H1 (cell line): ENCODE measurements at regions not wholly inside any gene's neighbourhood (a gene's known extent, or its start where the extent isn't known, plus 50 kb on each side); places are given as distances from the start of the nearest gene placed in this dataset.

Source experiments
- CTCF ChIA-PET: fragments of 300-600 bp; sonication (Branson Sonifier 250); formaldehyde crosslinking; loops from one replicate; lab custom pipeline; 2021; ENCODE audit not compliant: partially characterized antibody; lab: Charles Lee
- POLR2A ChIA-PET: fragments of 300-600 bp; sonication (Branson Sonifier 250); formaldehyde crosslinking; loops from one replicate; lab custom pipeline; 2021; ENCODE audit warnings: inconsistent platforms; ENCODE audit not compliant: partially characterized antibody; lab: Charles Lee
- DNase-seq, 2 experiments: peaks; one replicate each; pipeline versions ENCODE4 v3.0.0 to v3.0.0-alpha.2; 2010 to 2022; ENCODE audit warnings: low spot score in 2 of 2, low read depth in 1 of 2, mixed read lengths in 1 of 2
- FAIRE-seq: peaks from 2 replicates; lab custom pipeline; 2011; peaks lifted over from hg19 to GRCh38; lab: Jason Lieb, UNC
- H2AFZ ChIP-seq: 2 replicates; pipeline ENCODE4 v1.8.1; 2012; ENCODE audit warnings: low read length, inconsistent platforms
- H2AK5ac ChIP-seq: 2 replicates; pipeline ENCODE4 v1.6.1; 2013; ENCODE audit warnings: low read depth, low read length
- H2BK120ac ChIP-seq: replicated peaks from 2 replicates; pipeline ENCODE3; 2013; ENCODE audit warnings: low read depth, low read length, inconsistent platforms
- H2BK12ac ChIP-seq: 2 replicates; pipeline ENCODE4 v1.6.1; 2013; ENCODE audit warnings: low read depth, low read length
- H2BK15ac ChIP-seq: 2 replicates; pipeline ENCODE4 v1.6.1; 2013; ENCODE audit warnings: low read length
- H2BK20ac ChIP-seq: 2 replicates; pipeline ENCODE4 v1.6.1; 2013; ENCODE audit warnings: low read length
- H2BK5ac ChIP-seq: 2 replicates; pipeline ENCODE4 v1.6.1; 2013; ENCODE audit warnings: low read depth, low read length
- H3K14ac ChIP-seq: 2 replicates; pipeline ENCODE4 v1.6.1; 2013; ENCODE audit warnings: inconsistent platforms; ENCODE audit not compliant: insufficient read length
- H3K18ac ChIP-seq: 2 replicates; pipeline ENCODE4 v1.6.1; 2013; ENCODE audit warnings: low read length; ENCODE audit errors: extremely low read depth
- H3K23ac ChIP-seq: 2 replicates; pipeline ENCODE4 v1.6.1; 2013; ENCODE audit warnings: inconsistent platforms; ENCODE audit not compliant: insufficient read length
- H3K23me2 ChIP-seq: 2 replicates; pipeline ENCODE4 v1.6.1; 2013; ENCODE audit warnings: low read depth, low read length
- H3K27ac ChIP-seq: 2 replicates; pipeline ENCODE4 v1.6.1; 2011; ENCODE audit warnings: low read depth, low read length, inconsistent platforms
- H3K27me3 ChIP-seq, 4 experiments: replicated peaks in 1 of 4; 1 replicate in 1 of 4; 2 replicates in 3 of 4; pipeline versions ENCODE4 v1.6.1 to v1.8.1; 2011 to 2013; ENCODE audit warnings: low read length in 3 of 4, mild to moderate bottlenecking in 3 of 4, inconsistent platforms in 2 of 4, mixed read lengths in 2 of 4, moderate library complexity in 1 of 4; ENCODE audit not compliant: control insufficient read depth in 3 of 4, insufficient read depth in 3 of 4; ENCODE audit errors: extremely low read depth in 1 of 4
- H3K36me3 ChIP-seq, 4 experiments: 2 replicates each; pipeline versions ENCODE4 v1.6.1 to v1.8.1; 2011 to 2013; ENCODE audit warnings: mild to moderate bottlenecking in 4 of 4, low read length in 3 of 4, moderate library complexity in 2 of 4, control low read depth in 1 of 4, inconsistent platforms in 1 of 4; ENCODE audit not compliant: insufficient read depth in 4 of 4, control insufficient read depth in 2 of 4
- H3K4ac ChIP-seq: replicated peaks from 2 replicates; pipeline ENCODE3; 2013; ENCODE audit warnings: low read length, low read depth, mixed read lengths, inconsistent platforms; ENCODE audit not compliant: insufficient read length
- H3K4me1 ChIP-seq, 4 experiments: replicated peaks in 1 of 4; 1 replicate in 1 of 4; 2 replicates in 3 of 4; pipeline versions ENCODE4 v1.6.1 to v1.8.1; 2011 to 2013; ENCODE audit warnings: low read length in 3 of 4, inconsistent platforms in 2 of 4, mixed read lengths in 1 of 4; ENCODE audit not compliant: insufficient read depth in 4 of 4, control insufficient read depth in 3 of 4
- H3K4me2 ChIP-seq, 2 experiments: 2 replicates each; pipeline versions ENCODE4 v1.6.1 to v1.8.1; 2011 to 2013; ENCODE audit warnings: low read depth in 2 of 2, low read length in 2 of 2, control low read depth in 1 of 2, inconsistent platforms in 1 of 2, mild to moderate bottlenecking in 1 of 2; ENCODE audit not compliant: insufficient read depth in 1 of 2
- H3K4me3 ChIP-seq, 4 experiments: fragments of 200-600, 300-600 bp in 1 of 4; sonication (generic), shearing (Covaris generic), sonication (Bioruptor Twin) in 1 of 4; 2 replicates each; pipeline versions ENCODE4 v1.5.1 to v1.8.1; 2011 to 2016; ENCODE audit warnings: low read length in 4 of 4, low read depth in 3 of 4, control low read depth in 2 of 4, inconsistent platforms in 2 of 4, mild to moderate bottlenecking in 2 of 4, mixed read lengths in 1 of 4, moderate library complexity in 1 of 4; ENCODE audit not compliant: insufficient read depth in 2 of 4; ENCODE audit errors: extremely low read depth in 1 of 4
- H3K56ac ChIP-seq: replicated peaks from 2 replicates; pipeline ENCODE3; 2013; ENCODE audit warnings: low read depth, mild to moderate bottlenecking, mixed read lengths, low read length, inconsistent platforms; ENCODE audit not compliant: insufficient read length
- H3K79me1 ChIP-seq: 2 replicates; pipeline ENCODE4 v1.6.1; 2013; ENCODE audit warnings: low read depth, low read length, control low read depth
- H3K79me2 ChIP-seq, 2 experiments: 2 replicates each; pipeline versions ENCODE4 v1.6.1 to v1.8.1; 2012 to 2013; ENCODE audit warnings: low read length in 2 of 2, mild to moderate bottlenecking in 2 of 2, inconsistent platforms in 1 of 2; ENCODE audit not compliant: insufficient read depth in 2 of 2, control insufficient read depth in 1 of 2
- H3K9ac ChIP-seq, 4 experiments: replicated peaks in 1 of 4; 1 replicate in 1 of 4; 2 replicates in 3 of 4; pipeline versions ENCODE4 v1.6.1 to v1.8.1; 2011 to 2013; ENCODE audit warnings: low read depth in 3 of 4, low read length in 3 of 4, control low read depth in 2 of 4, mild to moderate bottlenecking in 2 of 4, moderate library complexity in 2 of 4, inconsistent platforms in 1 of 4; ENCODE audit errors: extremely low read depth in 1 of 4
- H3K9me3 ChIP-seq, 2 experiments: 2 replicates each; pipeline versions ENCODE4 v1.6.1 to v1.8.1; 2012 to 2013; ENCODE audit warnings: mild to moderate bottlenecking in 2 of 2, moderate library complexity in 2 of 2, control low read depth in 1 of 2, inconsistent platforms in 1 of 2, low read depth in 1 of 2, low read length in 1 of 2, mixed read lengths in 1 of 2; ENCODE audit not compliant: insufficient read depth in 2 of 2
- H4K20me1 ChIP-seq, 2 experiments: replicated peaks in 1 of 2; 2 replicates each; pipeline versions ENCODE3 to v1.8.1; 2011 to 2013; ENCODE audit warnings: inconsistent platforms in 2 of 2, low read length in 2 of 2, mild to moderate bottlenecking in 1 of 2; ENCODE audit not compliant: insufficient read depth in 2 of 2, control insufficient read depth in 1 of 2
- H4K5ac ChIP-seq: 2 replicates; pipeline ENCODE4 v1.6.1; 2013; ENCODE audit warnings: low read length, low read depth, mixed read lengths, inconsistent platforms; ENCODE audit not compliant: insufficient read length
- H4K8ac ChIP-seq: 2 replicates; pipeline ENCODE4 v1.8.0; 2013; ENCODE audit warnings: mild to moderate bottlenecking, moderate library complexity, low read length, inconsistent platforms; ENCODE audit not compliant: insufficient read depth; ENCODE audit errors: extremely low read depth
- H4K91ac ChIP-seq: replicated peaks from 2 replicates; pipeline ENCODE3; 2013; ENCODE audit warnings: low read length, mixed read lengths, inconsistent platforms; ENCODE audit not compliant: insufficient read length
- RAD21 ChIP-seq, 2 experiments: IDR thresholded peaks in 1 of 2; conservative IDR thresholded peaks in 1 of 2; 2 replicates each; pipeline ENCODE4 v1.6.1; 2011; ENCODE audit warnings: low read depth in 2 of 2, low read length in 2 of 2, improper control_type of control experiment in 1 of 2, inconsistent platforms in 1 of 2, mild to moderate bottlenecking in 1 of 2, moderate library complexity in 1 of 2
- SRF ChIP-seq: IDR thresholded peaks from 2 replicates; pipeline ENCODE4 v1.6.1; 2011; ENCODE audit warnings: mild to moderate bottlenecking, low read depth, low read length, moderate library complexity
- WGBS, 2 experiments: shearing (Covaris generic) in 1 of 2; methylation state at CpG; one replicate each; pipeline versions ENCODE4 v1.1.6 to v1.1.7; 2013 to 2015; ENCODE audit warnings: low lambda C conversion rate in 2 of 2, mixed read lengths in 2 of 2, inconsistent platforms in 1 of 2, low coverage in 1 of 2, missing lambda C conversion rate in 1 of 2; ENCODE audit not compliant: insufficient replicate concordance in 2 of 2, insufficient coverage in 1 of 2, insufficient read length in 1 of 2; ENCODE audit errors: extremely low coverage in 1 of 2, missing lambda C conversion rate in 1 of 2; 5-methylcytosine and 5-hydroxymethylcytosine counted together
- TF ChIP-seq, protein P1 (sequence below), 3 experiments: IDR thresholded peaks; 1 replicate in 2 of 3; 2 replicates in 1 of 3; pipeline versions ENCODE4 v1.5.1 to v1.6.1; 2011; ENCODE audit warnings: low read length in 3 of 3, mild to moderate bottlenecking in 3 of 3, inconsistent platforms in 2 of 3, low read depth in 1 of 3, moderate library complexity in 1 of 3; ENCODE audit not compliant: insufficient read depth in 1 of 3; ENCODE audit errors: control extremely low read depth in 1 of 3

DNA sequence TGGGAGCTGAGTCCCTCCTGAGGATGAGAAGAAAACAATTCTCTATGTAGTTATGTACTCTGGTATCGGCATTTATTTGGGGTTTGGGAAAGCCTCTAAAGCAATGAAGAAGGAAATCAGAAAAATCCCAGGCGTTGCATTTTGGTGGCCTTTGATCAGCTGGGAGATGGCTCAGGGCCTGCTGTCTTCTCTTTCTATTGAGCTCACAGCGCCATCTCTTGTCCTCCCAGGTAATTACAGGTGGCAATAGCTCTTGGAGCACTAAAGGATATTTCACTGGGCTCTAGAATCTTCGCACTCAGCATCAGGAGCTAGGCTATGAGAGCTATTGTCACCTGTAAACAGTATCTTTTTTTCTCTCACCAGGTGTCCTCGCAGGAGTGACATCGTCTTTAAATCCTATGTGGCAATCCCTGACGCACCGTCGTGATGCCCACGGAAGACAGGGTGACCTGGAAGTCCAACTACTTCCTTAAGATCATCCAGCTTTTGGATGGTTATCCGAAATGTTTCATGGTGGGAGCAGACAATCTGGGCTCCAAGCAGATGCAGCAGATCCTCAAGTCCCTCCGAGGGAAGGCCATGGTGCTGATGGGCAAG lies 76.1 kb upstream of the PMAIP1 start:
- Histone ChIP-seq H3K4me1 (no peaks in the 10 kb centered on the region), H3K23ac (no peak overlapping the region), H2BK15ac (0 out of 2 replicates have a peak overlapping the region, but pooled peaks have one; percentile 83), H2BK120ac (no peak overlapping the region), H2BK12ac (no peak overlapping the region), H2BK20ac (no peak overlapping the region), H3K4me3 (no peak overlapping the region), H4K8ac (no peak overlapping the region; the same call in 1 of the 2 replicates), H3K27ac (no peak overlapping the region), H3K79me1 (no peaks in the 10 kb centered on the region), H3K14ac (no peak overlapping the region), H2AK5ac (no peak overlapping the region), H3K4ac (no peak overlapping the region), H3K9ac (no peak overlapping the region), H4K5ac (no peak overlapping the region), H3K79me2 (no peaks in the 10 kb centered on the region), H2BK5ac (no peak overlapping the region), H2AFZ (peak overlapping the region; percentile 57; the same call in 1 of the 2 replicates), H4K91ac (no peak overlapping the region), H3K56ac (no peak overlapping the region), H3K27me3 (no peaks in the 10 kb centered on the region), H3K23me2 (no peaks in the 10 kb centered on the region), H3K18ac (no peak overlapping the region), H3K9me3 (no peaks in the 10 kb centered on the region), H3K4me2 (no peak overlapping the region), H3K36me3 (no peaks in the 10 kb centered on the region), H4K20me1 (no peaks in the 10 kb centered on the region)
- DNase-seq, result peak; percentile 41 to 89
- FAIRE-seq, result peak; percentile 98
- ChIA-PET CTCF (interaction anchor here (0.5 to 5.3 kb wide), 66 partner anchors 8 to 700 kb away, joined by 3 to 144 read pairs (median 6); partner anchors contain the start of gene CCBE1), POLR2A (interaction anchor here (0.8 to 1.2 kb wide), 5 partner anchors 48 to 188 kb away, joined by 3 to 4 read pairs (median 3); no protein-coding TSS in a partner anchor)
- TF ChIP-seq RAD21 (IDR thresholded peaks at IDR 0.05 in 1 of 2, conservative IDR thresholded peaks at IDR 0.05 in 1 of 2; ENCODE audit: low read depth in 2 of 2, low read length in 2 of 2) (peak; percentile 98 to 99), SRF (no peak)
- TF ChIP-seq, protein P1, sequence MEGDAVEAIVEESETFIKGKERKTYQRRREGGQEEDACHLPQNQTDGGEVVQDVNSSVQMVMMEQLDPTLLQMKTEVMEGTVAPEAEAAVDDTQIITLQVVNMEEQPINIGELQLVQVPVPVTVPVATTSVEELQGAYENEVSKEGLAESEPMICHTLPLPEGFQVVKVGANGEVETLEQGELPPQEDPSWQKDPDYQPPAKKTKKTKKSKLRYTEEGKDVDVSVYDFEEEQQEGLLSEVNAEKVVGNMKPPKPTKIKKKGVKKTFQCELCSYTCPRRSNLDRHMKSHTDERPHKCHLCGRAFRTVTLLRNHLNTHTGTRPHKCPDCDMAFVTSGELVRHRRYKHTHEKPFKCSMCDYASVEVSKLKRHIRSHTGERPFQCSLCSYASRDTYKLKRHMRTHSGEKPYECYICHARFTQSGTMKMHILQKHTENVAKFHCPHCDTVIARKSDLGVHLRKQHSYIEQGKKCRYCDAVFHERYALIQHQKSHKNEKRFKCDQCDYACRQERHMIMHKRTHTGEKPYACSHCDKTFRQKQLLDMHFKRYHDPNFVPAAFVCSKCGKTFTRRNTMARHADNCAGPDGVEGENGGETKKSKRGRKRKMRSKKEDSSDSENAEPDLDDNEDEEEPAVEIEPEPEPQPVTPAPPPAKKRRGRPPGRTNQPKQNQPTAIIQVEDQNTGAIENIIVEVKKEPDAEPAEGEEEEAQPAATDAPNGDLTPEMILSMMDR (IDR thresholded peaks at IDR 0.05; ENCODE audit: control extremely low read depth in 1 of 3, insufficient read depth in 1 of 3, low read depth in 1 of 3, low read length in 3 of 3), result peak; percentile 44 to 91 (median 88)
- 53% methylated on average over 12 of the region's 12 CpGs; no CpG with 5 or more reads in 1 of the 2 experiments for WGBS, 2 experiments
